ENCODE measurements at regions not wholly inside any gene's neighbourhood (a gene's known extent, or its start where the extent isn't known, plus 50 kb on each side); places are given as distances from the start of the nearest gene placed in this dataset.
"Not testable (repeated sequence)": the region's sequence is repeated elsewhere in the genome, so short reads cannot be mapped to it uniquely, and the experiment has no call there.

GRCh38 chr6:66516377-66516776 lies 809.4 kb upstream of the EYS start:
- no peak for DNase-seq

- DNase-seq: no peak
These were observed 801.4 kb upstream of the EYS start for GRCh38 chr6:66508433-66508832.

- DNase-seq: no peak
These were observed 792.8 kb upstream of the EYS start for GRCh38 chr6:66499851-66500250.

GRCh38 chr6:66496659-66497058 lies 789.6 kb upstream of the EYS start:
- DNase-seq: peak; percentile 0

GRCh38 chr6:66494643-66495042 lies 787.6 kb upstream of the EYS start:
- DNase-seq: not testable (repeated sequence)

GRCh38 chr6:66489269-66489987 lies 782.4 kb upstream of the EYS start:
- DNase-seq: no peak

GRCh38 chr6:66481216-66481615 lies 774.2 kb upstream of the EYS start:
- DNase-seq: no peak

GRCh38 chr6:66478705-66479104 lies 771.7 kb upstream of the EYS start:
- no peak for DNase-seq

GRCh38 chr6:66435321-66435720 lies 728.3 kb upstream of the EYS start:
- DNase-seq: no peak

GRCh38 chr6:66429210-66429609 lies 722.2 kb upstream of the EYS start:
- DNase-seq: no peak

- no peak for DNase-seq
These were observed 716.0 kb upstream of the EYS start for GRCh38 chr6:66423047-66423446.

- no peak for DNase-seq
These were observed 714.5 kb upstream of the EYS start for GRCh38 chr6:66421570-66421969.

- no peak for DNase-seq
These were observed 711.9 kb upstream of the EYS start for GRCh38 chr6:66418906-66419305.

- DNase-seq: no peak
These were observed 696.9 kb upstream of the EYS start for GRCh38 chr6:66403966-66404365.

- DNase-seq: no peak
These were observed 695.8 kb upstream of the EYS start for GRCh38 chr6:66402873-66403272.

GRCh38 chr6:66396549-66396948 lies 689.5 kb upstream of the EYS start:
- DNase-seq: no peak

GRCh38 chr6:66396145-66396544 lies 689.1 kb upstream of the EYS start:
- no peak for DNase-seq

GRCh38 chr6:66390393-66390792 lies 683.4 kb upstream of the EYS start:
- DNase-seq: no peak

- DNase-seq: no peak
These were observed 669.0 kb upstream of the EYS start for GRCh38 chr6:66376001-66376400.

GRCh38 chr6:66369407-66369806 lies 662.4 kb upstream of the EYS start:
- no peak for DNase-seq

- no peak for DNase-seq
These were observed 655.9 kb upstream of the EYS start for GRCh38 chr6:66362888-66363287.

- no peak for DNase-seq
These were observed 654.9 kb upstream of the EYS start for GRCh38 chr6:66361886-66362285.

GRCh38 chr6:66357781-66358180 lies 650.8 kb upstream of the EYS start:
- no peak for DNase-seq

GRCh38 chr6:66355471-66355870 lies 648.4 kb upstream of the EYS start:
- no peak for DNase-seq

GRCh38 chr6:66344796-66345195 lies 637.8 kb upstream of the EYS start:
- no peak for DNase-seq
